Fibroblast of lung (primary cell): ENCODE measurements at regions not wholly inside any gene's neighbourhood (a gene's known extent, or its start where the extent isn't known, plus 50 kb on each side); places are given as distances from the start of the nearest gene placed in this dataset.

Experiments
- DNase-seq, 2 donors: peaks; one replicate each; pipeline versions ENCODE4 v3.0.0 to v3.0.0-alpha.2; 2010; ENCODE audit warnings: low read depth in 2 of 2
- H2AFZ ChIP-seq: 2 replicates; pipeline ENCODE4 v1.5.1; 2012; ENCODE audit warnings: low read length, control low read depth, inconsistent platforms
- H3K27ac ChIP-seq: 2 replicates; pipeline ENCODE4 v1.5.1; 2011; ENCODE audit warnings: low read length, control low read depth; ENCODE audit not compliant: insufficient read depth
- H3K27me3 ChIP-seq: 2 replicates; pipeline ENCODE4 v1.5.1; 2011; ENCODE audit warnings: mild to moderate bottlenecking, low read length; ENCODE audit not compliant: control insufficient read depth, insufficient read depth
- H3K36me3 ChIP-seq: 2 replicates; pipeline ENCODE4 v1.5.1; 2011; ENCODE audit warnings: low read length; ENCODE audit not compliant: control insufficient read depth, insufficient read depth
- H3K4me1 ChIP-seq: 2 replicates; pipeline ENCODE4 v1.5.1; 2011; ENCODE audit warnings: low read length; ENCODE audit not compliant: control insufficient read depth, insufficient read depth; ENCODE audit errors: extremely low read depth
- H3K4me2 ChIP-seq: 2 replicates; pipeline ENCODE4 v1.5.1; 2011; ENCODE audit warnings: low read length, control low read depth; ENCODE audit not compliant: insufficient read depth; ENCODE audit errors: extremely low read depth
- H3K4me3 ChIP-seq, 4 experiments: fragments of 200-600 bp in 1 of 4; sonication (generic) in 1 of 4; replicated peaks in 1 of 4; 2 replicates each; pipeline ENCODE4 v1.5.1; 2011 to 2016; ENCODE audit warnings: low read length in 4 of 4, low read depth in 3 of 4, mild to moderate bottlenecking in 3 of 4, control low read depth in 2 of 4, inconsistent platforms in 1 of 4, mixed read lengths in 1 of 4; ENCODE audit not compliant: insufficient read depth in 1 of 4; ENCODE audit errors: control extremely low read depth in 1 of 4
- H3K79me2 ChIP-seq: 2 replicates; pipeline ENCODE4 v1.5.1; 2012; ENCODE audit warnings: mild to moderate bottlenecking, low read length, inconsistent platforms; ENCODE audit not compliant: control insufficient read depth, insufficient read depth
- H3K9ac ChIP-seq: 2 replicates; pipeline ENCODE4 v1.5.1; 2011; ENCODE audit warnings: mild to moderate bottlenecking, low read length, control low read depth; ENCODE audit not compliant: insufficient read depth
- H3K9me3 ChIP-seq: 2 replicates; pipeline ENCODE4 v1.5.1; 2012; ENCODE audit warnings: low read depth, low read length; ENCODE audit not compliant: control insufficient read depth, insufficient read depth
- H4K20me1 ChIP-seq: 2 replicates; pipeline ENCODE4 v1.5.1; 2011; ENCODE audit warnings: low read length; ENCODE audit not compliant: control insufficient read depth, insufficient read depth; ENCODE audit errors: extremely low read depth
- EZH2 ChIP-seq: IDR thresholded peaks from 2 replicates; pipeline ENCODE4 v1.5.1; 2012; ENCODE audit warnings: low read length, control low read depth, mild to moderate bottlenecking; ENCODE audit errors: missing control alignments
- TF ChIP-seq, protein P1 (sequence below), 2 donors: IDR thresholded peaks in 1 of 2; conservative IDR thresholded peaks in 1 of 2; 1 replicate in 1 of 2; 2 replicates in 1 of 2; pipeline ENCODE4 v1.5.1; 2011 to 2012; ENCODE audit warnings: low read length in 2 of 2, control low read depth in 1 of 2, inconsistent platforms in 1 of 2, low read depth in 1 of 2, mild to moderate bottlenecking in 1 of 2

DNA sequence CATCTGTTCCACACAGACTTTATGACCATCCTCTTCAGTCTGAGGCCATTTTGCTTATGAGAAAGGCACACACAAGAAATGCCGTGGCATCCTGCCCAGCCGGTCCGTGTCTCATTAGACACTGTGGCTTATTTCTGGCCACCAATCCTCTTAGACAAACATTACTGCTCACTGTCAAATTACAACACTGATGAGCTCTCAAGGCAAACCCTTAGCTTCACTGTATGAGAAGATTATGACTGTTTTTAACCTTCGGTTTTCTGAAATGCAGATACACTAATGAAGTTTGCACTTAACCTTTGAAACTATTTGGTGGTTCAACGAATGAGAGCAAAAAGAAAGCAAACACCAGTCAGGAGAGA lies 50.5 kb upstream of the DST start:
- no peaks in the 10 kb centered on the region for H3K36me3 ChIP-seq
- H4K20me1 ChIP-seq, result no peaks in the 10 kb centered on the region
- TF ChIP-seq EZH2, result no peak
- TF ChIP-seq, protein P1, sequence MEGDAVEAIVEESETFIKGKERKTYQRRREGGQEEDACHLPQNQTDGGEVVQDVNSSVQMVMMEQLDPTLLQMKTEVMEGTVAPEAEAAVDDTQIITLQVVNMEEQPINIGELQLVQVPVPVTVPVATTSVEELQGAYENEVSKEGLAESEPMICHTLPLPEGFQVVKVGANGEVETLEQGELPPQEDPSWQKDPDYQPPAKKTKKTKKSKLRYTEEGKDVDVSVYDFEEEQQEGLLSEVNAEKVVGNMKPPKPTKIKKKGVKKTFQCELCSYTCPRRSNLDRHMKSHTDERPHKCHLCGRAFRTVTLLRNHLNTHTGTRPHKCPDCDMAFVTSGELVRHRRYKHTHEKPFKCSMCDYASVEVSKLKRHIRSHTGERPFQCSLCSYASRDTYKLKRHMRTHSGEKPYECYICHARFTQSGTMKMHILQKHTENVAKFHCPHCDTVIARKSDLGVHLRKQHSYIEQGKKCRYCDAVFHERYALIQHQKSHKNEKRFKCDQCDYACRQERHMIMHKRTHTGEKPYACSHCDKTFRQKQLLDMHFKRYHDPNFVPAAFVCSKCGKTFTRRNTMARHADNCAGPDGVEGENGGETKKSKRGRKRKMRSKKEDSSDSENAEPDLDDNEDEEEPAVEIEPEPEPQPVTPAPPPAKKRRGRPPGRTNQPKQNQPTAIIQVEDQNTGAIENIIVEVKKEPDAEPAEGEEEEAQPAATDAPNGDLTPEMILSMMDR (conservative IDR thresholded peaks at IDR 0.05 in 1 of 2, IDR thresholded peaks at IDR 0.05 in 1 of 2; ENCODE audit: low read depth in 1 of 2, low read length in 2 of 2), result no peak
- peak; percentile 89 to 94 for DNase-seq
- H3K79me2 ChIP-seq, result peaks cover 46% of the 10 kb centered on the region
- no peaks in the 10 kb centered on the region for H3K27me3 ChIP-seq
- no peak overlapping the region for H2AFZ ChIP-seq
- H3K4me2 ChIP-seq, result peak overlapping the region; percentile 86
- peaks cover 18% of the 10 kb centered on the region for H3K4me1 ChIP-seq
- H3K27ac ChIP-seq, result peak overlapping the region; percentile 83
- no peak overlapping the region for H3K9ac ChIP-seq
- no peaks in the 10 kb centered on the region for H3K9me3 ChIP-seq
- peak overlapping the region; percentile 31 to 85 (median 48) for H3K4me3 ChIP-seq

DNA sequence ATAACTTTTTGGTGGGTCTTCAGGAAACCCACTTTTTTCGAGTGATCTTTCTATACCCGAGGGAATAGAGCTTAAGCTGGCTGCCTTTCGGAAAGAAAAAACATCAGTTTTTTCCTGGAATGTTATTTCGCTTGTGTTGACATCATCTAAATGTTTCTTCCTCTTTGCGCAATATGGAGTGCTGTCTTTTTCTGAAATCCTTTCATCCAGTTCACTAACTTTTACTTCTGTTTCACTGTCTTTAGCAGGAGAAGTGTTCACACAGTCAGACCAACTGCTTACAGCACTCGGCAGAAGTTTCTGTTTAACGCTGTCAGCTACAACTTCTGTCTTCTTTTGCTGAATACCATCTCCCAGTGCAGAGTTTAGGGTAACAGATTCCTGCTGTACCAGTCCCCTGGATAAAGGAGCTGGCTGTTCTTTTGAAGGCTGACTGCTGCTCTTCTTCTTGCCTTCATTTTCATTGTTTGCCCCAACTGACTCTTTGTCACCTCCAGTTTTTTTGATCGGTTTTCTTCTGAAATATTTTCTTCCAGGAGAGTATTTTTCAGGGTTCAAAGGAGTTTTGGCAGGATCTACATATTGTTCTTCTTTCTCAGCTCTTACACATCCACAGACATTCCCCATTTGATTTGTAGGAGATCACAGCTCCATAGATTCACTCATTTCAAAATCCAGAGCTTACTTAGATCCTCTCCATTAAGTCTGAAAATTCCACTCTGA lies 50.0 kb upstream of the DST start:
- Histone ChIP-seq H3K9me3 (no peaks in the 10 kb centered on the region), H4K20me1 (no peaks in the 10 kb centered on the region), H3K4me2 (peak overlapping the region; percentile 86), H3K79me2 (peaks cover 47% of the 10 kb centered on the region), H3K4me1 (peaks cover 18% of the 10 kb centered on the region), H3K4me3 (peak overlapping the region; percentile 5 to 85 (median 48)), H3K9ac (peak overlapping the region; percentile 48), H3K27me3 (no peaks in the 10 kb centered on the region), H3K27ac (peak overlapping the region; percentile 83), H2AFZ (no peak overlapping the region), H3K36me3 (no peaks in the 10 kb centered on the region)
- TF ChIP-seq, protein P1 (conservative IDR thresholded peaks at IDR 0.05 in 1 of 2, IDR thresholded peaks at IDR 0.05 in 1 of 2; ENCODE audit: low read depth in 1 of 2, low read length in 2 of 2), result no peak
- TF ChIP-seq EZH2, result no peak
- peak; percentile 48 to 89 for DNase-seq
